IMR-90 (cell line): ENCODE measurements at regions not wholly inside any gene's neighbourhood (a gene's known extent, or its start where the extent isn't known, plus 50 kb on each side); places are given as distances from the start of the nearest gene placed in this dataset.

Experiments used
- ATAC-seq: fragments of 200-7000 bp; cut with Tn5 transposase; 2 replicates; pipeline ENCODE4 v1.9.1; 2020; ENCODE audit warnings: low read depth, mild to moderate bottlenecking, moderate library complexity
- BruUV-seq: library from RNA; stranded (reverse); fragments of 400-500 nt; replicated peaks from 2 replicates; lab custom pipeline; 2021; lab: Mats Ljungman, UMichigan
- CTCF ChIA-PET: fragments of 300-600 bp; formaldehyde crosslinking; extraction: SDS; loops from one replicate; lab custom pipeline; 2021; ENCODE audit warnings: antibody characterized with exemption; lab: Yijun Ruan, JAX
- POLR2A ChIA-PET: fragments of 300-600 bp; sonication (Branson Sonifier 250); formaldehyde crosslinking; loops from one replicate; lab custom pipeline; 2022; ENCODE audit warnings: antibody characterized with exemption; ENCODE audit not compliant: unreplicated experiment; lab: Charles Lee
- DNase-seq: peaks from one replicate; pipeline ENCODE4 v3.0.0; 2013
- H2AFZ ChIP-seq: replicated peaks from 2 replicates; pipeline ENCODE3; 2013; ENCODE audit warnings: low read length, mild to moderate bottlenecking; ENCODE audit not compliant: poor library complexity
- H2AK5ac ChIP-seq: 2 replicates; pipeline ENCODE4 v1.6.1; 2013; ENCODE audit warnings: low read depth, low read length, inconsistent platforms
- H2AK9ac ChIP-seq: replicated peaks from 2 replicates; pipeline ENCODE3; 2013; ENCODE audit warnings: mild to moderate bottlenecking, low read depth, low read length, moderate library complexity; ENCODE audit not compliant: poor library complexity
- H2BK120ac ChIP-seq: 2 replicates; pipeline ENCODE4 v1.6.1; 2013; ENCODE audit warnings: low read depth, low read length, inconsistent platforms
- H2BK15ac ChIP-seq: 3 replicates; pipeline ENCODE4 v1.6.1; 2013; ENCODE audit warnings: low read depth, low read length, inconsistent platforms
- H2BK20ac ChIP-seq: 2 replicates; pipeline ENCODE4 v1.6.1; 2013; ENCODE audit warnings: low read depth, mild to moderate bottlenecking, inconsistent platforms, low read length, moderate library complexity
- H2BK5ac ChIP-seq: 2 replicates; pipeline ENCODE4 v1.6.1; 2013; ENCODE audit warnings: mild to moderate bottlenecking, low read depth, low read length, inconsistent platforms; ENCODE audit not compliant: poor library complexity, severe bottlenecking
- H3K14ac ChIP-seq: replicated peaks from 2 replicates; pipeline ENCODE4 v1.6.1; 2013; ENCODE audit warnings: low read depth, low read length, inconsistent platforms
- H3K18ac ChIP-seq: 2 replicates; pipeline ENCODE4 v1.6.1; 2013; ENCODE audit warnings: low read depth, low read length, control low read depth
- H3K23ac ChIP-seq: 2 replicates; pipeline ENCODE4 v1.6.1; 2013; ENCODE audit warnings: low read depth, low read length, inconsistent platforms
- H3K27ac ChIP-seq: 2 replicates; pipeline ENCODE4 v1.5.1; 2013; ENCODE audit warnings: mild to moderate bottlenecking, control low read depth, low read length; ENCODE audit not compliant: insufficient read depth
- H3K27me3 ChIP-seq: 2 replicates; pipeline ENCODE4 v1.6.1; 2013; ENCODE audit warnings: low read length; ENCODE audit not compliant: control insufficient read depth, insufficient read depth
- H3K36me3 ChIP-seq: 2 replicates; pipeline ENCODE4 v1.6.1; 2013; ENCODE audit warnings: low read length, mixed read lengths; ENCODE audit not compliant: control insufficient read depth, insufficient read depth
- H3K4ac ChIP-seq: 2 replicates; pipeline ENCODE4 v1.6.1; 2013; ENCODE audit warnings: low read depth, low read length, inconsistent platforms
- H3K4me1 ChIP-seq: 2 replicates; pipeline ENCODE4 v1.6.1; 2013; ENCODE audit warnings: low read length, mixed read lengths; ENCODE audit not compliant: control insufficient read depth, insufficient read depth
- H3K4me2 ChIP-seq: 2 replicates; pipeline ENCODE4 v1.6.1; 2013; ENCODE audit warnings: low read depth, mild to moderate bottlenecking, control low read depth, low read length, moderate library complexity
- H3K4me3 ChIP-seq: 2 replicates; pipeline ENCODE4 v1.5.1; 2013; ENCODE audit warnings: low read depth, mild to moderate bottlenecking, control low read depth, low read length, moderate library complexity; ENCODE audit not compliant: insufficient read depth
- H3K56ac ChIP-seq: 2 replicates; pipeline ENCODE4 v1.6.1; 2013; ENCODE audit warnings: low read length, inconsistent platforms; ENCODE audit not compliant: insufficient read depth; ENCODE audit errors: extremely low read depth
- H3K79me1 ChIP-seq, 2 experiments: 2 replicates each; pipeline ENCODE4 v1.6.1; 2013; ENCODE audit warnings: low read length in 2 of 2, inconsistent platforms in 1 of 2, low read depth in 1 of 2
- H3K9ac ChIP-seq: 2 replicates; pipeline ENCODE4 v1.6.1; 2013; ENCODE audit warnings: low read depth, low read length, control low read depth
- H3K9me1 ChIP-seq: 2 replicates; pipeline ENCODE4 v1.6.1; 2013; ENCODE audit warnings: low read length, inconsistent platforms; ENCODE audit not compliant: insufficient read depth
- H3K9me3 ChIP-seq: 2 replicates; pipeline ENCODE4 v1.6.1; 2013; ENCODE audit warnings: low read length; ENCODE audit not compliant: control insufficient read depth, insufficient read depth
- H4K20me1 ChIP-seq: 2 replicates; pipeline ENCODE4 v1.6.1; 2013; ENCODE audit warnings: low read length, inconsistent platforms; ENCODE audit not compliant: insufficient read depth
- H4K5ac ChIP-seq: 2 replicates; pipeline ENCODE4 v1.6.1; 2013; ENCODE audit warnings: mild to moderate bottlenecking, low read depth, low read length, control low read depth
- H4K8ac ChIP-seq, 2 experiments: 2 replicates each; pipeline ENCODE4 v1.6.1; 2013; ENCODE audit warnings: low read depth in 2 of 2, low read length in 2 of 2, control low read depth in 1 of 2, inconsistent platforms in 1 of 2
- H4K91ac ChIP-seq: 2 replicates; pipeline ENCODE4 v1.6.1; 2013; ENCODE audit warnings: low read depth, low read length, inconsistent platforms; ENCODE audit not compliant: insufficient read depth
- BHLHE40 ChIP-seq: fragments of 150-350 bp; IDR thresholded peaks from 2 replicates; pipeline ENCODE4 v1.6.1; 2016; ENCODE audit warnings: mild to moderate bottlenecking, low read depth, low read length
- CEBPB ChIP-seq: IDR thresholded peaks from 2 replicates; pipeline ENCODE4 v1.6.1; 2012; ENCODE audit warnings: low read depth, low read length, improper control_type of control experiment
- CHD1 ChIP-seq: IDR thresholded peaks from 2 replicates; pipeline ENCODE4 v1.6.1; 2012; ENCODE audit warnings: low read depth, low read length, improper control_type of control experiment
- CTCF ChIP-seq: conservative IDR thresholded peaks from 2 replicates; pipeline ENCODE4 v1.5.1; 2012; ENCODE audit warnings: mild to moderate bottlenecking, low read depth, low read length, improper control_type of control experiment
- ELK1 ChIP-seq: fragments of 150-350 bp; IDR thresholded peaks from 2 replicates; pipeline ENCODE4 v1.6.1; 2016; ENCODE audit warnings: low read depth, mild to moderate bottlenecking, low read length, moderate library complexity, borderline replicate concordance
- FOS ChIP-seq: fragments of 150-350 bp; IDR thresholded peaks from 2 replicates; pipeline ENCODE4 v1.6.1; 2016; ENCODE audit warnings: low read depth, low read length
- MAFK ChIP-seq: IDR thresholded peaks from 2 replicates; pipeline ENCODE4 v1.6.1; 2012; ENCODE audit warnings: low read depth, low read length, improper control_type of control experiment
- MAZ ChIP-seq: IDR thresholded peaks from 2 replicates; pipeline ENCODE4 v1.6.1; 2012; ENCODE audit warnings: low read depth, mild to moderate bottlenecking, low read length, improper control_type of control experiment, moderate library complexity, borderline replicate concordance
- MXI1 ChIP-seq: IDR thresholded peaks from 2 replicates; pipeline ENCODE4 v1.6.1; 2012; ENCODE audit warnings: low read depth, mild to moderate bottlenecking, low read length, moderate library complexity, borderline replicate concordance
- NFE2L2 ChIP-seq: fragments of 150-350 bp; IDR thresholded peaks from 2 replicates; pipeline ENCODE4 v1.6.1; 2016; ENCODE audit warnings: low read depth, mild to moderate bottlenecking, low read length
- POLR2A ChIP-seq: IDR thresholded peaks from 2 replicates; pipeline ENCODE4 v1.6.1; 2012; ENCODE audit warnings: mild to moderate bottlenecking, low read depth, low read length
- RAD21 ChIP-seq: IDR thresholded peaks from 2 replicates; pipeline ENCODE4 v1.6.1; 2012; ENCODE audit warnings: low read length, improper control_type of control experiment
- RCOR1 ChIP-seq: IDR thresholded peaks from 2 replicates; pipeline ENCODE4 v1.6.1; 2012; ENCODE audit warnings: mild to moderate bottlenecking, low read length, improper control_type of control experiment; ENCODE audit not compliant: insufficient replicate concordance
- RFX5 ChIP-seq: IDR thresholded peaks from 2 replicates; pipeline ENCODE4 v1.8.0; 2012; ENCODE audit warnings: low read depth, mild to moderate bottlenecking, low read length, moderate library complexity
- SMC3 ChIP-seq: fragments of 150-350 bp; IDR thresholded peaks from 2 replicates; pipeline ENCODE4 v1.6.1; 2016; ENCODE audit warnings: low read depth, mild to moderate bottlenecking, antibody characterized with exemption, low read length, moderate library complexity
- USF2 ChIP-seq: fragments of 150-350 bp; IDR thresholded peaks from 2 replicates; pipeline ENCODE4 v1.6.1; 2017; ENCODE audit warnings: mild to moderate bottlenecking, antibody characterized with exemption, low read length, low read depth
- WGBS, 2 experiments: methylation state at CpG; one replicate each; pipeline versions ENCODE4 v1.1.5 to v1.1.7; 2013; ENCODE audit warnings: missing lambda C conversion rate in 2 of 2; ENCODE audit not compliant: insufficient read length in 1 of 2; ENCODE audit errors: extremely low coverage in 2 of 2; 5-methylcytosine and 5-hydroxymethylcytosine counted together
- dilution Hi-C: fragments of 300-500 bp; cut with HindIII; formaldehyde crosslinking; loops from one replicate; pipeline ENCODE4 v1.14.3; 2018; ENCODE audit warnings: low sequenced_read_pairs; ENCODE audit not compliant: unreplicated experiment
- in situ Hi-C: fragments of 300-500 bp; cut with MboI; formaldehyde crosslinking; loops from 3 replicates; pipeline ENCODE4 v1.14.3; 2019; ENCODE audit warnings: low sequenced_read_pairs, inconsistent platforms, mixed read lengths
- intact Hi-C: fragments of 100-400 bp; cut with micrococcal nuclease; formaldehyde crosslinking; loops from 2 replicates; pipeline ENCODE4 v1.10.0; 2022

DNA sequence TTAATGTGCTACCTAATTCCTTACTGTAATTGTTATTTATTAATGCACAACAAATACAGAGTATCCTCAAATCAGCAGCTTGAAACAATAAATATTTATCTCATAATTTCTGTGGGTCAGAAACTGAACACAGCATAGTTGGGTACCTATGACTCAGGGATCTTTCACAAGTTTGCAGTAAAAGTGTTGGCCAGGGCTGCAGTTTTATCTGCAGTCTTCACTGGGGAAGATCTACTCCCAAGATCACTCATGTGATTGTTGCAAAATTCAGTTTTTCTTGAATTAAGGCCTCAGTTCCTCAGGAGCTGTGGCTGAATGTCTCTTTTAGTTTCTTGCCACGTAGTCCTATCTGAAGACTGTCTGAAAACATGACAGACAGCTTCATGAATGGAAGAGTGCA lies 237.8 kb downstream of the ZWINT start:
- no peak for DNase-seq
- H4K20me1 ChIP-seq, result no peaks in the 10 kb centered on the region
- TF ChIP-seq SMC3 (no peak), RFX5 (no peak), MAZ (no peak), MXI1 (no peak), RCOR1 (no peak), ELK1 (no peak), FOS (no peak), BHLHE40 (no peak), POLR2A (no peak), CEBPB (no peak), CTCF (no peak), USF2 (no peak), NFE2L2 (no peak), MAFK (no peak), CHD1 (no peak), RAD21 (no peak)
- in situ Hi-C loops (no loop called here), intact Hi-C loops (no loop called here), dilution Hi-C loops (no loop called here)
- H3K79me1 ChIP-seq, result no peaks in the 10 kb centered on the region
- no peak overlapping the region for H4K5ac ChIP-seq
- H3K23ac ChIP-seq, result no peak overlapping the region
- no peak overlapping the region for H2BK15ac ChIP-seq
- H3K56ac ChIP-seq, result no peak overlapping the region
- no peak overlapping the region for H2AK9ac ChIP-seq
- H3K4me3 ChIP-seq, result no peak overlapping the region
- no peak overlapping the region for H3K4ac ChIP-seq
- no peaks in the 10 kb centered on the region for H3K9me1 ChIP-seq
- POLR2A ChIA-PET, result no interaction called here
- no peaks in the 10 kb centered on the region for H3K4me1 ChIP-seq
- no peak overlapping the region for H3K9ac ChIP-seq
- no peaks in the 10 kb centered on the region for H3K36me3 ChIP-seq
- no TSS peak for BruUV-seq
- H2BK20ac ChIP-seq, result no peak overlapping the region
- H4K8ac ChIP-seq, result no peak overlapping the region
- no peak overlapping the region for H3K14ac ChIP-seq
- no peak overlapping the region for H2BK5ac ChIP-seq
- H2AFZ ChIP-seq, result no peak overlapping the region
- no peaks in the 10 kb centered on the region for H3K9me3 ChIP-seq
- no peak for ATAC-seq
- no CpG with 5 or more reads among the region's 1 CpG for WGBS, 2 experiments
- no peaks in the 10 kb centered on the region for H3K27me3 ChIP-seq
- H4K91ac ChIP-seq, result no peak overlapping the region
- CTCF ChIA-PET, result no interaction called here
- no peak overlapping the region for H3K27ac ChIP-seq
- H2BK120ac ChIP-seq, result no peak overlapping the region
- no peak overlapping the region for H3K18ac ChIP-seq
- no peak overlapping the region for H2AK5ac ChIP-seq
- H3K4me2 ChIP-seq, result no peak overlapping the region
